ENCODE measurements at regions not wholly inside any gene's neighbourhood (a gene's known extent, or its start where the extent isn't known, plus 50 kb on each side); places are given as distances from the start of the nearest gene placed in this dataset.

GRCh38 chr5:165525271-165525670 is 2019.9 kb downstream of the MAT2B start:
- intact Hi-C loops (cut with DNase I) = no loop called here
- no peaks in the 10 kb centered on the region for H3K4me1 ChIP-seq
- DNase-seq (no peak), ATAC-seq (no peak)
- TF ChIP-seq CTCF (IDR thresholded peaks at IDR 0.05) = no peak
- no peaks in the 10 kb centered on the region for H3K9me3 ChIP-seq
- no peak overlapping the region for H3K4me3 ChIP-seq
- no peaks in the 10 kb centered on the region for H3K36me3 ChIP-seq
- no peak overlapping the region for H3K27ac ChIP-seq
- H3K27me3 ChIP-seq = no peaks in the 10 kb centered on the region

- Histone ChIP-seq H3K4me1 (no peaks in the 10 kb centered on the region), H3K27ac (no peak overlapping the region), H3K27me3 (no peaks in the 10 kb centered on the region), H3K36me3 (no peaks in the 10 kb centered on the region), H3K4me3 (no peak overlapping the region), H3K9me3 (no peaks in the 10 kb centered on the region)
- intact Hi-C loops (cut with DNase I) = no loop called here
- DNase-seq (no peak), ATAC-seq (no peak)
- TF ChIP-seq CTCF (IDR thresholded peaks at IDR 0.05) = no peak
Observed at GRCh38 chr5:165526357-165526756, 2020.9 kb downstream of the MAT2B start.

- TF ChIP-seq CTCF (IDR thresholded peaks at IDR 0.05) = no peak
- H3K27ac ChIP-seq = no peak overlapping the region
- no peaks in the 10 kb centered on the region for H3K36me3 ChIP-seq
Observed at GRCh38 chr5:165527577-165527976, 2022.2 kb downstream of the MAT2B start.

GRCh38 chr5:165538065-165538464 is 2032.6 kb downstream of the MAT2B start:
- no peak for ATAC-seq
- TF ChIP-seq CTCF (IDR thresholded peaks at IDR 0.05) = no peak

More at GRCh38 chr5:165527577-165527976, 2022.2 kb downstream of the MAT2B start:
- H3K4me1 ChIP-seq = no peaks in the 10 kb centered on the region
- no peaks in the 10 kb centered on the region for H3K9me3 ChIP-seq
- no peak overlapping the region for H3K4me3 ChIP-seq
- H3K27me3 ChIP-seq = no peaks in the 10 kb centered on the region
- DNase-seq (no peak), ATAC-seq (no peak)
- intact Hi-C loops (cut with DNase I) = no loop called here

GRCh38 chr5:165559645-165560044 is 2054.2 kb downstream of the MAT2B start:
- Histone ChIP-seq H3K4me1 (no peaks in the 10 kb centered on the region), H3K4me3 (no peak overlapping the region), H3K27me3 (no peaks in the 10 kb centered on the region), H3K27ac (no peak overlapping the region), H3K36me3 (no peaks in the 10 kb centered on the region), H3K9me3 (no peaks in the 10 kb centered on the region)
- no peak for DNase-seq
- ATAC-seq = peak; percentile 50
- no peak for TF ChIP-seq CTCF (IDR thresholded peaks at IDR 0.05)
- intact Hi-C loops (cut with DNase I) = no loop called here

More at GRCh38 chr5:165538065-165538464, 2032.6 kb downstream of the MAT2B start:
- no peak overlapping the region for H3K27ac ChIP-seq
- no peaks in the 10 kb centered on the region for H3K36me3 ChIP-seq
- DNase-seq = no peak
- intact Hi-C loops (cut with DNase I) = no loop called here
- no peaks in the 10 kb centered on the region for H3K9me3 ChIP-seq
- no peaks in the 10 kb centered on the region for H3K4me1 ChIP-seq
- H3K27me3 ChIP-seq = no peaks in the 10 kb centered on the region
- H3K4me3 ChIP-seq = no peak overlapping the region

GRCh38 chr5:165560648-165561047 is 2055.2 kb downstream of the MAT2B start:
- TF ChIP-seq CTCF (IDR thresholded peaks at IDR 0.05) = no peak

More at GRCh38 chr5:165560648-165561047, 2055.2 kb downstream of the MAT2B start:
- no peak for ATAC-seq
- Histone ChIP-seq H3K27me3 (no peaks in the 10 kb centered on the region), H3K9me3 (no peaks in the 10 kb centered on the region), H3K36me3 (no peaks in the 10 kb centered on the region), H3K4me1 (no peaks in the 10 kb centered on the region), H3K27ac (no peak overlapping the region), H3K4me3 (no peak overlapping the region)
- intact Hi-C loops (cut with DNase I) = no loop called here
- DNase-seq = no peak

Measured in upper lobe of right lung (tissue), 1 donor.